Keratinocyte (primary cell): ENCODE measurements at regions not wholly inside any gene's neighbourhood (a gene's known extent, or its start where the extent isn't known, plus 50 kb on each side); places are given as distances from the start of the nearest gene placed in this dataset.

Source experiments
- DNase-seq: peaks from one replicate; pipeline ENCODE4 v3.0.0-alpha.2; 2011; ENCODE audit warnings: low read depth, missing footprints, low spot score
- FAIRE-seq: peaks from 2 replicates; lab custom pipeline; 2011; peaks lifted over from hg19 to GRCh38; lab: Jason Lieb, UNC
- H2AFZ ChIP-seq: 2 replicates; pipeline ENCODE4 v1.6.0; 2012; ENCODE audit warnings: low read length, control low read depth, inconsistent platforms; ENCODE audit not compliant: control insufficient read depth
- H3K27ac ChIP-seq: 2 replicates; pipeline ENCODE4 v1.5.1; 2011; ENCODE audit warnings: low read length; ENCODE audit not compliant: control insufficient read depth, insufficient read depth
- H3K27me3 ChIP-seq: 3 replicates; pipeline ENCODE4 v1.6.0; 2011; ENCODE audit warnings: low read length; ENCODE audit not compliant: control insufficient read depth, insufficient read depth; ENCODE audit errors: extremely low read depth
- H3K36me3 ChIP-seq, 2 experiments: 2 replicates in 1 of 2; 3 replicates in 1 of 2; pipeline ENCODE4 v1.5.1; 2011; ENCODE audit warnings: low read length in 2 of 2, mild to moderate bottlenecking in 1 of 2; ENCODE audit not compliant: control insufficient read depth in 2 of 2, insufficient read depth in 2 of 2; ENCODE audit errors: extremely low read depth in 1 of 2
- H3K4me1 ChIP-seq: 3 replicates; pipeline ENCODE4 v1.5.1; 2011; ENCODE audit warnings: low read length; ENCODE audit not compliant: control insufficient read depth, insufficient read depth; ENCODE audit errors: extremely low read depth
- H3K4me2 ChIP-seq: 3 replicates; pipeline ENCODE4 v1.6.0; 2011; ENCODE audit warnings: low read depth, low read length; ENCODE audit not compliant: control insufficient read depth, insufficient read depth; ENCODE audit errors: extremely low read depth
- H3K4me3 ChIP-seq, 3 experiments: fragments of 200-600 bp in 1 of 3; sonication (generic) in 1 of 3; 2 replicates in 2 of 3; 3 replicates in 1 of 3; pipeline ENCODE4 v1.5.1; 2011 to 2016; ENCODE audit warnings: low read length in 3 of 3, mild to moderate bottlenecking in 3 of 3, control low read depth in 2 of 3, inconsistent platforms in 1 of 3, low read depth in 1 of 3, mixed read lengths in 1 of 3, mixed run types in 1 of 3, moderate library complexity in 1 of 3; ENCODE audit not compliant: control insufficient read depth in 2 of 3, insufficient read depth in 2 of 3; ENCODE audit errors: extremely low read depth in 1 of 3
- H3K79me2 ChIP-seq: 2 replicates; pipeline ENCODE4 v1.6.0; 2012; ENCODE audit warnings: low read length; ENCODE audit not compliant: control insufficient read depth, insufficient read depth
- H3K9ac ChIP-seq: 3 replicates; pipeline ENCODE4 v1.6.0; 2011; ENCODE audit warnings: low read length; ENCODE audit not compliant: control insufficient read depth, insufficient read depth; ENCODE audit errors: extremely low read depth
- H3K9me1 ChIP-seq: 3 replicates; pipeline ENCODE4 v1.6.0; 2011; ENCODE audit warnings: low read length; ENCODE audit not compliant: control insufficient read depth, insufficient read depth; ENCODE audit errors: extremely low read depth
- H3K9me3 ChIP-seq: 2 replicates; pipeline ENCODE4 v1.5.1; 2012; ENCODE audit warnings: low read depth, low read length; ENCODE audit not compliant: control insufficient read depth
- H4K20me1 ChIP-seq: 3 replicates; pipeline ENCODE4 v1.6.0; 2011; ENCODE audit warnings: low read length; ENCODE audit not compliant: control insufficient read depth, insufficient read depth; ENCODE audit errors: extremely low read depth
- CTCF ChIP-seq, 3 experiments: IDR thresholded peaks in 1 of 3; conservative IDR thresholded peaks in 1 of 3; optimal IDR thresholded peaks in 1 of 3; 2 replicates in 2 of 3; 3 replicates in 1 of 3; pipeline versions ENCODE3 to v1.5.1; 2011; ENCODE audit warnings: low read length in 3 of 3, mild to moderate bottlenecking in 3 of 3, moderate library complexity in 2 of 3, control low read depth in 1 of 3, inconsistent platforms in 1 of 3; ENCODE audit not compliant: insufficient read depth in 2 of 3; ENCODE audit errors: extremely low read depth in 1 of 3
- EZH2 ChIP-seq: IDR thresholded peaks from one replicate; pipeline ENCODE4 v1.6.1; 2012; ENCODE audit warnings: inconsistent platforms, mild to moderate bottlenecking, low read length, moderate library complexity
- dilution Hi-C: fragments of 300-500 bp; cut with MboI; formaldehyde crosslinking; loops from one replicate; pipeline ENCODE4 v1.7.0; 2020; ENCODE audit warnings: low sequenced_read_pairs; ENCODE audit not compliant: extremely low pct_ligation_motif_present

- TF ChIP-seq CTCF (optimal IDR thresholded peaks at IDR 0.05 in 1 of 3, IDR thresholded peaks at IDR 0.05 in 1 of 3, conservative IDR thresholded peaks at IDR 0.05 in 1 of 3; ENCODE audit: extremely low read depth in 1 of 3, insufficient read depth in 2 of 3, low read length in 3 of 3), result no peak
- TF ChIP-seq EZH2, result no peak
- DNase-seq (no peak), FAIRE-seq (no peak)
- H3K27ac ChIP-seq, result no peak overlapping the region
- H4K20me1 ChIP-seq, result no peaks in the 10 kb centered on the region
- no peak overlapping the region for H3K9ac ChIP-seq
- H3K9me1 ChIP-seq, result no peaks in the 10 kb centered on the region
- no peaks in the 10 kb centered on the region for H3K79me2 ChIP-seq
- H2AFZ ChIP-seq, result no peak overlapping the region
- H3K4me3 ChIP-seq, result no peak overlapping the region
- H3K9me3 ChIP-seq, result no peaks in the 10 kb centered on the region
- H3K4me2 ChIP-seq, result no peak overlapping the region
- H3K4me1 ChIP-seq, result peaks cover 7% of the 10 kb centered on the region
- no peaks in the 10 kb centered on the region for H3K27me3 ChIP-seq
- no peaks in the 10 kb centered on the region for H3K36me3 ChIP-seq
- dilution Hi-C loops, result no loop called here
Observed at GRCh38 chr6:4225161-4225872, 89.9 kb upstream of the ECI2 start.

- Histone ChIP-seq H3K9me3 (no peaks in the 10 kb centered on the region), H2AFZ (no peak overlapping the region), H3K36me3 (no peaks in the 10 kb centered on the region), H3K4me1 (peaks cover 7% of the 10 kb centered on the region), H3K79me2 (no peaks in the 10 kb centered on the region), H3K27me3 (no peaks in the 10 kb centered on the region), H3K4me3 (no peak overlapping the region), H4K20me1 (no peaks in the 10 kb centered on the region), H3K9me1 (no peaks in the 10 kb centered on the region), H3K4me2 (no peak overlapping the region), H3K27ac (no peak overlapping the region), H3K9ac (no peak overlapping the region)
- no peak for TF ChIP-seq CTCF (optimal IDR thresholded peaks at IDR 0.05 in 1 of 3, IDR thresholded peaks at IDR 0.05 in 1 of 3, conservative IDR thresholded peaks at IDR 0.05 in 1 of 3; ENCODE audit: extremely low read depth in 1 of 3, insufficient read depth in 2 of 3, low read length in 3 of 3)
- no peak for TF ChIP-seq EZH2
- dilution Hi-C loops, result no loop called here
- FAIRE-seq, result no peak
- no peak for DNase-seq
Observed at GRCh38 chr6:4224067-4224978, 88.9 kb upstream of the ECI2 start.
